Nephron progenitor cell (in vitro differentiated cells): ENCODE measurements at regions not wholly inside any gene's neighbourhood (a gene's known extent, or its start where the extent isn't known, plus 50 kb on each side); places are given as distances from the start of the nearest gene placed in this dataset.

Experiments
- DNase-seq: peaks from one replicate; pipeline ENCODE4 v3.0.0; 2021
- H3K27ac Mint-ChIP-seq: 2 replicates; pipeline ENCODE4 v1.8.0; 2021; ENCODE audit warnings: mild to moderate bottlenecking, moderate library complexity, mixed read lengths
- H3K27me3 Mint-ChIP-seq: 2 replicates; pipeline ENCODE4 v1.8.0; 2021; ENCODE audit warnings: mild to moderate bottlenecking, low read depth, mixed read lengths; ENCODE audit not compliant: poor library complexity
- H3K36me3 Mint-ChIP-seq: 2 replicates; pipeline ENCODE4 v1.8.0; 2021; ENCODE audit warnings: low read depth, mixed read lengths
- H3K4me1 Mint-ChIP-seq: 2 replicates; pipeline ENCODE4 v1.8.0; 2021; ENCODE audit warnings: mixed read lengths
- H3K4me3 Mint-ChIP-seq: 2 replicates; pipeline ENCODE4 v1.8.0; 2021; ENCODE audit warnings: mild to moderate bottlenecking, moderate library complexity, mixed read lengths
- H3K9me3 Mint-ChIP-seq: 2 replicates; pipeline ENCODE4 v1.8.0; 2021; ENCODE audit warnings: mild to moderate bottlenecking, moderate library complexity, mixed read lengths
- CTCF ChIP-seq: fragments of 200-600 bp; sonication (generic); IDR thresholded peaks from 2 replicates; pipeline ENCODE4 v1.5.0; 2021; ENCODE audit warnings: antibody characterized with exemption

- no peaks in the 10 kb centered on the region for H3K36me3 Mint-ChIP-seq
- H3K27me3 Mint-ChIP-seq: peaks cover 91% of the 10 kb centered on the region
- peak; percentile 92 for DNase-seq
- H3K4me1 Mint-ChIP-seq: peaks cover 10% of the 10 kb centered on the region
- H3K27ac Mint-ChIP-seq: no peak overlapping the region
- peak overlapping the region; percentile 40 for H3K4me3 Mint-ChIP-seq
- TF ChIP-seq CTCF: peak; percentile 95
- peaks cover 3% of the 10 kb centered on the region for H3K9me3 Mint-ChIP-seq
Observed at GRCh38 chr3:127455541-127456450, 134.7 kb downstream of the TPRA1 start.

GRCh38 chr3:127454968-127455367 is 135.6 kb downstream of the TPRA1 start:
- no peak overlapping the region for H3K4me3 Mint-ChIP-seq
- no peaks in the 10 kb centered on the region for H3K36me3 Mint-ChIP-seq
- no peak overlapping the region for H3K27ac Mint-ChIP-seq

GRCh38 chr3:127454051-127454450 is 136.5 kb downstream of the TPRA1 start:
- Mint-ChIP-seq H3K9me3 (peaks cover 3% of the 10 kb centered on the region), H3K27me3 (peaks cover 82% of the 10 kb centered on the region), H3K4me1 (peaks cover 10% of the 10 kb centered on the region), H3K27ac (no peak overlapping the region), H3K36me3 (no peaks in the 10 kb centered on the region), H3K4me3 (no peak overlapping the region)
- no peak for TF ChIP-seq CTCF
- no peak for DNase-seq

More at GRCh38 chr3:127454968-127455367, 135.6 kb downstream of the TPRA1 start:
- DNase-seq: no peak
- Mint-ChIP-seq H3K27me3 (peaks cover 85% of the 10 kb centered on the region), H3K9me3 (peaks cover 3% of the 10 kb centered on the region), H3K4me1 (peaks cover 10% of the 10 kb centered on the region)
- TF ChIP-seq CTCF: no peak

GRCh38 chr3:127452321-127452821 is 138.2 kb downstream of the TPRA1 start:
- no peak for DNase-seq
- Mint-ChIP-seq H3K9me3 (no peaks in the 10 kb centered on the region), H3K27ac (no peak overlapping the region), H3K36me3 (no peaks in the 10 kb centered on the region), H3K4me1 (peaks cover 16% of the 10 kb centered on the region), H3K27me3 (peaks cover 70% of the 10 kb centered on the region), H3K4me3 (no peak overlapping the region)
- no peak for TF ChIP-seq CTCF

GRCh38 chr3:127451321-127451720 is 139.2 kb downstream of the TPRA1 start:
- peaks cover 59% of the 10 kb centered on the region for H3K27me3 Mint-ChIP-seq
- DNase-seq: no peak
- H3K4me3 Mint-ChIP-seq: no peak overlapping the region

More at GRCh38 chr3:127451321-127451720, 139.2 kb downstream of the TPRA1 start:
- H3K9me3 Mint-ChIP-seq: no peaks in the 10 kb centered on the region
- H3K27ac Mint-ChIP-seq: no peak overlapping the region
- TF ChIP-seq CTCF: no peak
- H3K4me1 Mint-ChIP-seq: peaks cover 15% of the 10 kb centered on the region
- H3K36me3 Mint-ChIP-seq: no peaks in the 10 kb centered on the region
